Type B pancreatic cell (in vitro differentiated cells): ENCODE measurements at regions not wholly inside any gene's neighbourhood (a gene's known extent, or its start where the extent isn't known, plus 50 kb on each side); places are given as distances from the start of the nearest gene placed in this dataset.

Experiments used
- DNase-seq: peaks from one replicate; pipeline ENCODE4 v3.0.0; 2021; ENCODE audit warnings: mixed read lengths; ENCODE audit not compliant: unreplicated experiment; ENCODE audit errors: extremely low spot score
- H3K27ac Mint-ChIP-seq: 2 replicates; pipeline ENCODE4 v1.8.0; 2021; ENCODE audit warnings: mild to moderate bottlenecking, mixed read lengths
- H3K27me3 Mint-ChIP-seq: 2 replicates; pipeline ENCODE4 v1.8.0; 2021; ENCODE audit warnings: mixed read lengths
- H3K36me3 Mint-ChIP-seq: 2 replicates; pipeline ENCODE4 v1.8.0; 2021; ENCODE audit warnings: mixed read lengths
- H3K4me1 Mint-ChIP-seq: one replicate; pipeline ENCODE4 v1.8.0; 2021; ENCODE audit warnings: mixed read lengths; ENCODE audit not compliant: unreplicated experiment
- H3K4me3 Mint-ChIP-seq: 2 replicates; pipeline ENCODE4 v1.8.0; 2021; ENCODE audit warnings: mild to moderate bottlenecking, mixed read lengths
- H3K9me3 Mint-ChIP-seq: 2 replicates; pipeline ENCODE4 v1.8.0; 2021; ENCODE audit warnings: mixed read lengths
- TF ChIP-seq, protein P1 (sequence below): fragments of 200-600 bp; sonication (generic); conservative IDR thresholded peaks from 2 replicates; pipeline ENCODE4 v1.5.0; 2021; ENCODE audit warnings: antibody characterized with exemption, mild to moderate bottlenecking

DNA sequence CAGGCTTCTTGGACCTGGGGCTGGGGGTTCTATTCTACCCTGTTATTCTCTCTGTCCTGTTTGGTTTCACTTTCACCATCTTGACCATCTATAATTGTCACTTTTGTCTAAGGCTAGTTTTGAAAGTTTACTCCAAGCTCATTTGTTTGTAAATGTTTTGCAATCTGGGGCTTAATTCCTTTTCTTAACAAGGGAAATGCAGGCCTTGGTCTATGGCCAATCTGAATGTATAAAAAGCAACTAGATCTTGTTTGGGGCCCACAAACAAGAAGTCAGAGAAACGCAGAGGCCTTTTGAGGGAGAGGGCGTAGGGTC is 86.3 kb upstream of the PREP start:
- Mint-ChIP-seq H3K9me3 (no peaks in the 10 kb centered on the region), H3K27ac (no peak overlapping the region), H3K4me1 (peaks cover 20% of the 10 kb centered on the region), H3K27me3 (peaks cover 8% of the 10 kb centered on the region), H3K4me3 (no peak overlapping the region), H3K36me3 (no peaks in the 10 kb centered on the region)
- TF ChIP-seq, protein P1, sequence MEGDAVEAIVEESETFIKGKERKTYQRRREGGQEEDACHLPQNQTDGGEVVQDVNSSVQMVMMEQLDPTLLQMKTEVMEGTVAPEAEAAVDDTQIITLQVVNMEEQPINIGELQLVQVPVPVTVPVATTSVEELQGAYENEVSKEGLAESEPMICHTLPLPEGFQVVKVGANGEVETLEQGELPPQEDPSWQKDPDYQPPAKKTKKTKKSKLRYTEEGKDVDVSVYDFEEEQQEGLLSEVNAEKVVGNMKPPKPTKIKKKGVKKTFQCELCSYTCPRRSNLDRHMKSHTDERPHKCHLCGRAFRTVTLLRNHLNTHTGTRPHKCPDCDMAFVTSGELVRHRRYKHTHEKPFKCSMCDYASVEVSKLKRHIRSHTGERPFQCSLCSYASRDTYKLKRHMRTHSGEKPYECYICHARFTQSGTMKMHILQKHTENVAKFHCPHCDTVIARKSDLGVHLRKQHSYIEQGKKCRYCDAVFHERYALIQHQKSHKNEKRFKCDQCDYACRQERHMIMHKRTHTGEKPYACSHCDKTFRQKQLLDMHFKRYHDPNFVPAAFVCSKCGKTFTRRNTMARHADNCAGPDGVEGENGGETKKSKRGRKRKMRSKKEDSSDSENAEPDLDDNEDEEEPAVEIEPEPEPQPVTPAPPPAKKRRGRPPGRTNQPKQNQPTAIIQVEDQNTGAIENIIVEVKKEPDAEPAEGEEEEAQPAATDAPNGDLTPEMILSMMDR = no peak
- DNase-seq = no peak

DNA sequence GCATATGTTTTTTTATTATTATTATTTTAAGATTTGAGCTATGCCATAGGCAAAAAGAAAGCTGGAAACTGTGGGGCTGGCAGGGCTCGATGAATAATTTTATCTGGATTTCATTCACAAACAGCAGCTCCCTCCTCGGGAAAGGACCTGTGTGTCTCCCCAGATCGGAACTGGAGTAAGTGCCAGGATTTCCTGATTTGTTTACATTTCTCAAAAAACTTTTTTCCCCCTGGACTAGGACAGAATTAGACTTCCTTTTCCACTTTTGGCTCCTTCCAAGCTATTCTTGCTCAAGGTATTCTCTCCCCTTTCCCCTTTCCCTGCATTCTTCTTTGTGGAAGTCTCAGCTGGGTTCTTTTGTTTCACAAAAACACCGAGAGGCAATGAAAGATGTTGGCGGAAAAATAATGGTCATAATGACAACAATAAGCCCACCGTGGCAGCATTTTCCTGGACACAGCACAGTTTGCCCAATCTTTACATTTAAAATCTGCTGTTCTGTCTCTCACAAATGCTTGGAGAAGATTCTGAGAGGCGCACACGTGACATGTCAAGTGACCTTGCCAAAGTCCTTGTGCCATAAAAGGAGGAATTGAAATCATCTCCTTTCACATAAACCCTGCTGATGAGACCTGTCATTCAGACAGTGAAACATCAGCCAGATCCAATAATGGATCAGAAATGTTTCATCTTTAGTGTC is 85.8 kb upstream of the PREP start:
- no peak overlapping the region for H3K4me3 Mint-ChIP-seq
- no peak overlapping the region for H3K27ac Mint-ChIP-seq
- peaks cover 8% of the 10 kb centered on the region for H3K27me3 Mint-ChIP-seq
- DNase-seq = no peak
- no peaks in the 10 kb centered on the region for H3K9me3 Mint-ChIP-seq
- H3K36me3 Mint-ChIP-seq = no peaks in the 10 kb centered on the region
- peaks cover 21% of the 10 kb centered on the region for H3K4me1 Mint-ChIP-seq
- TF ChIP-seq, protein P1 = no peak

DNA sequence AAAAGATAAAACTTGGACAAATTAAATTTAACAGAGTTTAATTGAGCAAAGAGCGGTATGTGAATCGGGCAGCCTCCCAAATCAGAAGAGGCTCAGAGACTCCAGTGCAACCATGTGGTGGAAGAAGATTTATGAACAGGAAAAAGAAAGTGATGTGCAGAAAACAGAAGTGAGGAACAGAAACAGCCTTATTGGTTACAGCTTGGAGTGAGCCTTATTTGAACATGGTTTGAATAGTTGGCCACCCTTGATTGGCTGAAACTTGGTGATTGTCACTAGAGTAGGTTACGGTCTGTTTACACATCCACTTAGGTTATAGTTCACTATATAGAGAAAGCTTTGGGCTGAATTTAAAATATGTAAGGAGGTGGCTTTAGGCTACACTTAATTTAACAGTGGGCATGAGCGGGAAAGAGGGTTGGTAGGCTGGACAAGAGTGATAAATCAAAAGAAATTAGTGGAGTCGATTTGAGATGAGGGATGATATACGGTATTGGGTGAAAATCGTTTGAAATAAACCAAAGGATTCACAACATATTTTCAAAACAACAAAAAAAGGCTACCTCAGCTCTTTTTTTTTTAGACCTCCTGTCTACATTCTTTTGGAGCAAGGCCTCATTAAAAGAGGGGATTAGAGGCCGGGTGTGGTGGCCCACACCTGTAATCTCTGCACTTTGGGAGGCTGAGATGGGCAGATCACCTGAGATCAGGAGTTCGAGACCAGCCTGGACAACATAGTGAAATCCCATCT is 84.3 kb upstream of the PREP start:
- TF ChIP-seq, protein P1 = no peak
- no peak overlapping the region for H3K4me3 Mint-ChIP-seq
- H3K36me3 Mint-ChIP-seq = no peaks in the 10 kb centered on the region
- DNase-seq = no peak
- H3K4me1 Mint-ChIP-seq = peaks cover 22% of the 10 kb centered on the region
- no peaks in the 10 kb centered on the region for H3K9me3 Mint-ChIP-seq
- no peak overlapping the region for H3K27ac Mint-ChIP-seq
- H3K27me3 Mint-ChIP-seq = peaks cover 6% of the 10 kb centered on the region

DNA sequence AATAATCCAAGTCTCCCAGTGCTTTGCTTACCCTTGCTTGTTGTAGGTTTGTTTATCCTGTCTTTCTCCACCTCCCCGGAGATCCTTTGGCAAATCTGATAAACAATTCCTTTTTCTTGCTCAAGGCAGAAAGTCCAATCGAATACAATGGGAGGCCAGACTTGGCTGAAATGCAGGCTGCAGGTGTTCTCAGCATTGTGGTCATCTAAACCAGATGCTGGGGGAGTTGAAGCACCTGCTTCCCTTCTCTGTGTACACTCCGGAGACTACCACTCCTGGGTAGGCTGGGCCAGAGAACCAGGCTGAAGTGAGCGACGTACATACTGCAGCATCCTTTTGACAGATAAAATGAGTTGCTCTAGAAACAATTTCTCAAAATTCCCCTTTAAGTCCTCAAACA is 82.6 kb upstream of the PREP start:
- H3K27me3 Mint-ChIP-seq = peaks cover 6% of the 10 kb centered on the region
- H3K36me3 Mint-ChIP-seq = no peaks in the 10 kb centered on the region
- TF ChIP-seq, protein P1 = no peak
- no peak for DNase-seq
- no peaks in the 10 kb centered on the region for H3K9me3 Mint-ChIP-seq
- no peak overlapping the region for H3K27ac Mint-ChIP-seq
- no peak overlapping the region for H3K4me3 Mint-ChIP-seq
- H3K4me1 Mint-ChIP-seq = peaks cover 29% of the 10 kb centered on the region

DNA sequence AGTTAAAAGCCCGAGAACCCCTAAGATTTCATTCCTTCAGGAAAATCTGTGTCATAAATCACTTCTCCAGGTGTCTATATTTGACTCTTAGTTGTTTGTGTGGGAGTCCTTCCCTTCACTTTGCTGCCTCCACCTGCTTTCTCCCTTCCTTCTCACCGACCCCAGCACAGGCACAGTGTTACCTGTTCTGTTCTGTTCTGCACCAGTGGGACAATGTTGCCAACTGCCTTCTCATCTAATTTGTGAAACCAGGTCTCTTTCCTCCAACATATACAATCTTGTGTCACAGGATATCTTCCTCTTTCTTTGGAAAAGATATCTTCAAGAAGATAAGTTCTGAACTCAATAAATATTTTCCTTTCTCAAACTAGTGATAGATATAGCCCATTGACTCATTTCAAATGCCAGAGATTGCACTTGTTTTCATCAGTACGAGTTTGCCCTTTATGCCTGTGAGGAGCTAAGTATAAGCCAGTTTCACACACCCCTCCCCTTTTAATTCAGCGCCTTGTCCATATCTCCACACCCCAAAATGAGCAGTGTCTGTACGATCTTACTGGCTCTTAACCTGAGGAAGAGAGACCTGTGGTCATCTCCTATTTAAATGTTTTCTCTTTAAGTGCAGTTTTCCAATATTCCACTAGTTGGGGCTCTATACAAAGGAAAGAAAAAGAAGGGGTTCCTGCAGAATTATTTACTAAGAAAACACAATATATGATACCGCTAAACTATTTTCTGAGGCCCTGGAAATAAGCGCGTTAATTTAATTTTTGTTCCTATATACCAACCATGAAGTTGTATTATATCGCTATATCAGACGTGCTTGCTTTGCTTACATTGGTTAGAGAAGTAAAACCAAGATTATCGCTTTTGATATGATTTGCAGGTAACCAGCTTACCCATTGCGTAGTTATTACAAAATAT is 81.6 kb upstream of the PREP start:
- DNase-seq = no peak
- peak overlapping the region; percentile 3 for H3K4me3 Mint-ChIP-seq
- TF ChIP-seq, protein P1 = peak; percentile 92
- no peaks in the 10 kb centered on the region for H3K9me3 Mint-ChIP-seq
- peak overlapping the region; percentile 29 for H3K27ac Mint-ChIP-seq
- H3K27me3 Mint-ChIP-seq = peaks cover 6% of the 10 kb centered on the region
- peaks cover 29% of the 10 kb centered on the region for H3K4me1 Mint-ChIP-seq
- no peaks in the 10 kb centered on the region for H3K36me3 Mint-ChIP-seq
